ENCODE measurements at regions not wholly inside any gene's neighbourhood (a gene's known extent, or its start where the extent isn't known, plus 50 kb on each side); places are given as distances from the start of the nearest gene placed in this dataset.

DNA sequence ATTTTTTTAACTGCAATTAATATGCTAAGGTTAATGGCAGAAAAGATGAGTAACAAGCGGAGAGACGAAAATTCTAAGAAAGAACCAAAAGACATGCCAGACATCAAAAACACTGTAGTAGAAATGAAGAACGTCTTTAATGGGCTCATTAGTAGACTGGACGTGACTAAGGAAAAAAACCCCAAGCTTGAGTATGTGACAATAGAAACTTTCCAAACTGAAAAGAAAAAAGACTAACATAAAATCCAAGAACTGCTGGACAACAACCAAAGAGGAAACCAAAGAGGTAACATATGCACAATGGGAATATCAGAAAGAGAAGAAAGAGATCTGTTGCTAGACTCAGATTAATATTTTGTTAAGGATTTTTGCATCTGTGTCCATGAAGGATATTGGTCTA, 94.6 kb upstream of the SETMAR start:
- TF ChIP-seq POLR2A (IDR thresholded peaks at IDR 0.05; ENCODE audit: low read depth, low read length) (no peak), CEBPB (IDR thresholded peaks at IDR 0.05; ENCODE audit: low read depth, low read length) (no peak)
- TF ChIP-seq, protein P1, sequence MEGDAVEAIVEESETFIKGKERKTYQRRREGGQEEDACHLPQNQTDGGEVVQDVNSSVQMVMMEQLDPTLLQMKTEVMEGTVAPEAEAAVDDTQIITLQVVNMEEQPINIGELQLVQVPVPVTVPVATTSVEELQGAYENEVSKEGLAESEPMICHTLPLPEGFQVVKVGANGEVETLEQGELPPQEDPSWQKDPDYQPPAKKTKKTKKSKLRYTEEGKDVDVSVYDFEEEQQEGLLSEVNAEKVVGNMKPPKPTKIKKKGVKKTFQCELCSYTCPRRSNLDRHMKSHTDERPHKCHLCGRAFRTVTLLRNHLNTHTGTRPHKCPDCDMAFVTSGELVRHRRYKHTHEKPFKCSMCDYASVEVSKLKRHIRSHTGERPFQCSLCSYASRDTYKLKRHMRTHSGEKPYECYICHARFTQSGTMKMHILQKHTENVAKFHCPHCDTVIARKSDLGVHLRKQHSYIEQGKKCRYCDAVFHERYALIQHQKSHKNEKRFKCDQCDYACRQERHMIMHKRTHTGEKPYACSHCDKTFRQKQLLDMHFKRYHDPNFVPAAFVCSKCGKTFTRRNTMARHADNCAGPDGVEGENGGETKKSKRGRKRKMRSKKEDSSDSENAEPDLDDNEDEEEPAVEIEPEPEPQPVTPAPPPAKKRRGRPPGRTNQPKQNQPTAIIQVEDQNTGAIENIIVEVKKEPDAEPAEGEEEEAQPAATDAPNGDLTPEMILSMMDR (conservative IDR thresholded peaks at IDR 0.05; ENCODE audit: low read depth, low read length), result no peak

All from IMR-90 (cell line).